Activated CD4-positive, alpha-beta T cell treated with anti-CD3 and anti-CD28 coated beads, Interleukin-10, Interleukin-2, amounts not matched to agents 100 ng/mL and 50 ng/mL, durations not matched to agents 16 hours and 8 hours (primary cell): ENCODE measurements at regions not wholly inside any gene's neighbourhood (a gene's known extent, or its start where the extent isn't known, plus 50 kb on each side); places are given as distances from the start of the nearest gene placed in this dataset.

Experiments used
- DNase-seq: peaks from one replicate; pipeline ENCODE4 v3.0.0-alpha.2; 2020

DNA sequence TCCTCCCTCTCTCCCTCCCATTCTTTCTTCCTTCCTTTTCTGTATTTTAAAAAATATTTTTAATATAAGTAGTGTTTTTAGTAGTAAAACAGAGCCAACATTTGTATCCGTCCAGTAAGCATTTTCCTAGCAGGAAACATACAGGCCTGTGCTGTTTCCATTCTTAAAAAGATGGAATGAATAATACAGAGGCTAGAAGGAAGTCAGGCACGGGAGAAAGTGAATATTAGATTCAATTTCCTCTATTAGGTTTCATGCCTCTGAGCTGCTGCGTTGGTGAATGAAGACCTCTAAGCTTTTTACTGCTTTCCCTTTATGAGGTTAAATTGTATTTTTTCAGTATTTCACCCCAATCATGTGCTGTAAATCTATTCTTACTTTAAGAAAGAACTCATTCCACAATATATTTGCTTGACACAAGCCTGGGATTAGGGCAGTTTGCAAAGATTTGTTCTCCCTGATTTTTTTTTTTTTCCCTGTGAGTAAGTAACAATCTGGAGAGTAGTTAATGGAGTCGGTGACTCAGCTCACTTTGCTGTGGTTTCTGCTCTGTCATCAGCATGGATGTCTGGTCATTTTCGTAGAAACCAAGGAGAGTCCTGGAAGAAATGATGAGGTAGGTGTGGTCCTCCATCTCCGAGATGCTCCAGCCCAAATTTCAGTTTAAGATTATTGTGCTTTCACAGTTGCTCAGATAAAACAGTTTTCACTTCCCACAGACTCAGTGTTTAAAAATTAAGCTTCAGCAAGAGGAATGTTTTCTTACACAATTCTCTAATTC lies 76.1 kb upstream of the PITRM1 start:
- DNase-seq = peak; percentile 21

DNA sequence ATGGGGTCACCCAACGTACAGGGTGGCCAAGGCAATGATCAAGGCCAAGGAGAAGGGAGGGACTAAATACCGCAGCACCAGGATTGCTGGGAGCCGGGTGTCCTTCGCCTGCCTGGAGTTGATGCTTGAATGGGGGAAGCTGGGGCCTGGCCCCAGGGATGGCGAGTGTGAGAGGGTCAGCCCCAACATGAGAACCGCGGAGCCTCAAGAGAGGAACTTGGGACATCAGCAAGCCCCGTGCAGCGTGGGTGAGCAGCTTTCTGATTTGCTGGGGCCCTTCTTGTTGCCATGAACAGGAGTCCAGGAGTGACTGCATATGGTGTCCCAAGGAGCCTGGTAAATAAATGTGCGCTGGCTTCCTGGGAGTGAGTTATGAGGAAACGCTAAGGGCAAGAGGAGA lies 72.8 kb upstream of the PITRM1 start:
- no peak for DNase-seq

DNA sequence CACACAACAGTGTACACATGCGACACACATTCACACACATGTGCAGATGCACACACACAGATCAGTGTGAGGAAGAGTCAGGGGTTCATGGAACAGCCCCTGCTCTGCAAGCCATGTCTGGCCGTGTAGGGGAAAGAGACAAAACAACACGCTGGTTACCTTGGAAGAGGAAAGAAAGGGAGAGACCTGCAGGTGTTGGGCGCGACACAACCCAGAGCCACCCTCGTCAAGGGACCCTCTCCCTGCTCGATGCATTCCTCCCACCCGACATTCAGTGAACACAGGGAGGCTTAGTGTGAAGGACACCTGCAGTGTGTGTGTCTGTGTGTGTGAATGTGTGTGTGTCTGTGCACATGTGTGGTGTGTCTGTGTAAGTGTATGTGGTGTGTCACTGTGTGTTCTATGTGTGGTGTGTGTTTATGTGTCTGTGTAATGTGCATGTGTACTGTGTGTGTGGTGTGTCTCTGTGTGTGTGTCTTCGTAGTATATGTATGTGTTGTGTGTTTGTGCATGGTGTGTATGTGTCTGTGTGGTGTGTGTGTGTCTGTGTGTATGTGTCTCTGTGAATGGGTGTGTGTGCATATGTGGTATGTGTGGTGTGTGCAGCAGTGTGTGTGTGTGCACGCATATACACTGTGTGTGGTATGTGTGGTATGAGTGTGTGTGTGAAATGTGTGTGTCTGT lies 69.5 kb upstream of the PITRM1 start:
- no peak for DNase-seq

DNA sequence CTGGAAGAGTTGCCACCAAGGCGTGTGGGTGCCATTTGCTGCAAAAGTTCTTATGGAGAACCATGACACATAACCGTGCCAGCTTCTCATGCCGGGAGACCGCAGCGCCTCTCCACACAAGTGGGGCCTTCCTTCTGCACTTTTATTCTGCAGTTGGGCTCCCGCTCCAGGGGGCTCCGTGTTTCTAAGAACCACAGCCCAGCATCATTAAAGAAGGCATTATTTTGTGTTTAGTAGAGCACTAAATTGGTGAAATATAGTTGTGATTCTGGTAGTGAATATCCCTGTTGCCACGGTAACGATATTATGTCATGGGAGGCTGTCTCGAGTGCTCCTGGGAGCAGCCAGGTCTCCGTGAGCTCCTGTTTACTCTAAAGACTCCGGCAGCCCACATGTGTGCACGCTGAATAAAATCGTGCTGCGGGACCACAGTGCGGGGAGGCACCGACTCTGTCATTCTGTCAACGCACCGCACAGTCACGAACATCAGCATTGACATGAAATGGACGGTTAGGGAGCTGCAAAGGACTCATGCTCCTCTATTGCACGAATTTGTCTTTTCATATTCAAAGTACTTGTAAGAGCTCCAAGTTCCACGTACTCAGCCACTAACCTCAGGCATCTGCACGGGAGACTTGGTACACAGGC lies 68.8 kb upstream of the PITRM1 start:
- no peak for DNase-seq

DNA sequence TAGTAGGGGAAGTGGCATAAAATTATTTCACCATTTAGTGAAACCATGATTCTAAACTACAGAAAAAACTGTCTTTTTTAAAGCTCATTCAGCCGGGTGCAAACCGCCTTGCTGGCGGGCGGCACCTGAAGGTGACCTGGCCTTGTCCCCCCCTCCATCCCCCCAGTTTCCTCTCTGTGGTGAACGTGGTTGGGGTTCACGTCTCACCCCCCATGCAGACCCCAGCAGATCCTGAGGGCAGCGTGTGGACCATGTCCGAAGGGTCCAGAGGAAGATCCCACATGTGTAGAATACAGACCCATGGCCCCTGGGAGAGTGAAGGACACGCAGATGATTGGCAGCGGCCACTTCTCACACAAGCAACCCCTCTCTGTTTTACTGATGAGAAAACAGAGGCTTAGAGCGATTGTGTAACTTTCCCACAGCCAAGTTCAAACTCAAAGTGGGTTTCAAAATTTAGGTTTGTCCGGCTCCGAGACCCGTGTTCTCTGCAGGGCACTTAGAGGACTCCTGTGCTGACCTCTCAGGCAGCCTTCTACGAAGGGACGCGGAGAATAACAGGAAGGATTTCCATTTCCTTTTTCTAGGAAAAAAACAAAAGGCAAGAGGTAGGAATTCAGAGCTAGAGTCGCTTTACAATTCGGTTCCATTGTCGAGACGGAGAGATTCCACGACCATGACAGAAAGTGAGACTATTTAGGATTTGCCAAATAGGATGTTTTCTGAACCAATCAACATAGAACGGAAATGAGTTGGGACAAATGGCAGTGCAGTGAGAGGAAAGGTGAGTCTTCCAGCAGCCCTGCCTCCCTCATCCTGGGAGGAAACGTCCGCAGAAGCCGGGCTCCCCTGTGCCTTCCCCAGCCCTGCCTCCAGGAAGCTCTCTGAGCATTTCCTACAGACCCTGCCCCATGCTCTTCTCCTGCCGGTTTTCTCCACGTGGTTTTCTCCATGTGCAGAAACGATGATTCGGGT lies 67.6 kb upstream of the PITRM1 start:
- DNase-seq = no peak

DNA sequence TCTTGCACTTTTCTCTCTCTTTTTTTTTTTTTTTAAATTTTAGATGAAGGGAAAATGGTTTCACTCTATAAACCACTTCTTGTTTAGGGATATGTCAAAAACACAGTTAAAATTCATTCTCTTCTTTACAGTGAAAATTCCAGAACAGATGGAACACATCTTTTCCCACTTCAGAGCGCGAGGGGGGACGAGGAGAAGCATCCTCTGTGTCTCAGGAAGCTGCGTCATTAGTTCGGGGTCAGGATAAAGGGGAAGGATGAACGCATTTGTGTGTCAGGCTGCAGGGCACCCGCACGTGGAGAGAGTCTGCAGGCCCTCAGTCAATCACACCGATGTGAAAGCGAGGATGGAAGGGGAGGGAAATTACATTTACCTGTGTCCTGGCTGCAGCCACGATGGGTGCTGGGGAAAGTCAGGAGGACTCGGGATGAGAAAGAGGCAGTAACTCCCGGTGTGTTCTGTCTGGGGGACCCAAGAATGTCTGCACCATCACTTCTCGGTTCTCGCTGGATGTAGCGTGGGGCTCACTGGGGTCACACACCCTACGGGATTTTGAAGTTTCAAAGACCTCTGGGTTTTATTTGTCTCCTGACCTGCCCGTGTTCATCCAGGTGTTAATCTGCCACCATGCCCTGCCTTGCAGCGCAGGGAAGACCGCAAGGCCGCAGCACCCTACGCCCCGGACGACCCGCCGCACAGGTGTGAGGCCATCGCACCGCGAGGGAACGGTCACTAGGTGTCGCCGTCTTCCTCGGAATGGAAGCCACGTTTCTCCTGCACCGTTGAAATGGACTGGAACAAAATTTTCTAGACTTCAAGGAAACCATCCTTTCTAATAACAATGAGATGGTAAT lies 66.7 kb upstream of the PITRM1 start:
- peak; percentile 67 for DNase-seq

DNA sequence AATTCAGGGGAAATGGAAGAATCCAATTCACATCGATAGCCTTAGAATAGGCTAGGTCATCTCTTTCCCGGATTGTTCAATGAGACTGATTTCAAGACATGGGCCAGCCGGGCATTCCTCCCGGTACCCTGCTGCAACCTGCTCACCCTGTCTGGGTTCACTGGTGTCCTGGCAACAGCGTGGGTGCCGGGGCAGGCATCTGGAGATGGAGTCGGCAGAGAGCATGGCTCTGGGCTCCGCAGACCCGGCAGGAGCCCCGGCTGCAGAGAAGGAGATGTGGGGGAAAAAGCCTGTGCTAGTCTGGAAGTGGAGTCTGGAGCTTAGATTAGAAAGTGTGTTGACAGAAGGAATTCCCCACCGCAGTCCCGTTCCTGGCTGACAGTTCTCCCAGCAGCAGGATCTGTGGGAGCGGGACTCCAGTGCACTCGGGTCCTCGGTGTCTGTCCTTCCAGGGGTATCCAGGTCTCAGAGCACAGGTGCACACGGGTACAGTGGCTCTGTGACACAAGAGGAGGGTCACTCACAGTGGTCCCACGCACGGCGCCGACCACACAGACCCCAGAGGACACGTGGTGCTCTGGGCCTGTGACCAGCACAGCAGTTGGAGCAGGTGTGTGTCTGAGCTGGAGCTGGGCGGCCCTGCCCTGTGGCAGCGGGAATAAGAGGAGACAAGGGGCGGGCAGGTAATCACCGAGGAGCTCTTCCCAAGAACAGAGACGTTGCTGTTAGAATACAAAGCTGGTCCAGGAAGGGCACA lies 65.7 kb upstream of the PITRM1 start:
- DNase-seq = no peak

DNA sequence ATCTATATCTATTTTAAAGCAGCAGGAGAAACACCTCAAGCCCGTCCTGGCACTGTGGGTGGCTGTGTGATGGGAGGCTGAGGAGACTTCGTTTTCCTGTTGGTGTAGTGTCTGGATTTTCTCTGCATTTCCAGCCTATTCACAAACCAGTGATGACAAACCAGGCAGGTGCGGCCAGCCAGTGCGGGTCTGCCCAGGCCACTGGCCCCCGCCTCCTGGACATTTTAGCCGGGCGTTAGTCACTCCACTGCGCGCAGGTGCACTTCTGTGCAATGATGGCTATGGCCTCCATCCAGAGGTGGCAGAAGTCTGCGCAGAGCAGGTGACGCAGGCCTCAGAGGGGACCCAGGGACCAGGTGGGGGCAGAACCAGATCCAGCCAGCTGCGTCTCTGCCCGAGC lies 64.9 kb upstream of the PITRM1 start:
- no peak for DNase-seq

DNA sequence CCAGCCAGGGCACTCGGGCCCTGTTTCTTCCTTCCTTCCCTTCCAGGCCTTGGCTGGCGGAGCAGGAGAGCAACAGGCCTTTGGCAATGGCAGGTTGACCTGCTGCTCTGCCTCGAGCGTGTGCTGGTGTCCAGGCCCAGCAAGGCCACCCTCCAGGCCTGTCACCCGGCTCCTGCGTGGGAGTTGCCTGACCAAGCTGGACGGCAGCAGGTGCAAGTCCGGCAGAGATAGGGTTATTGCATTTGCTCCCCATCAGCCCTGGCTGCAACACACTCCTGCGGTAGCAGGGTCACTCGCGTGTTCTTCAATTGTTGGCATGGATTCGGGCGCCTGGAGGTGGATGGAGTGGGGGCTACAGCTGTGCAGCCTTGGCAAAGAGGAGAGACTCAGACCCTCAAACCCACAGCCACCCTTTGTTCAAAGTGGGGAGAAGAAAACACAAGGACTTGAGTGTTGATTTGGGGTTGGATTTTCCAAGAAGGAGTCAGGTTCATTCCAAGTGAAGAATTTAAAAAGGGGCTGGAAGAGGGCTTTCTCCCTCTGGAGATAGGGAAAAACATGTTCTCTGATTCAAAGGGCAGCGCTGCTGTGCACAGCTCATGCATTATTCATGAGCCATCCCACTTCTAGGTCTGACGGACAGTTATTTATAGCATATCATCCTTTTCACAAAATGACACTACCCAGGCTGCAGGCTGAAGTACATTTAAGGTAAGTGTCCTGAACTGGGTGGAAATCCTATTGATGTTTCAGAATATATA lies 64.2 kb upstream of the PITRM1 start:
- DNase-seq = no peak

DNA sequence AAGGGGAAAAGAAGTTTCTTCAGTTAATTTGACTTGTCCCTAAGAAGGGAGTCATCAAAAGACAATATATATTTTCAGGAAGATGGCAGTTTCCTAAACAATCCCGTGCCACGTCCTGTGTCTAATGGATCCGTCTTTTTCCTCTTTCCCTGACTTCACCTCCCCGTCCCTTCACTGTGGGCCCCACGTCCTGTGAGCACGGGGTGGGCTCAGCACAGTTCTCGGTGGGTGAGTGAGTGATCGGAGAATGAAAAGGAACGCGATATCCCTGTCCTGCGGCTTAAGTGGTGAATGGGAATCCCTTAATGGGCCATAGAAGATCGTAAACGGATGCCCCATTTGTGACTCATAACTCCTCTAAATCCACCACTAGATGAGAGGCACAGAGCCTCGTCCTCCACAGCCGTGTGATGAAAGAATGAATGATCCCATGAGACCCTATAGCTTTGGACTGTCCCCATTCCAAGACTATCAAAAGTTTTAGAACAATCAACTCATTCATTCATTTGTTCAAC lies 63.5 kb upstream of the PITRM1 start:
- DNase-seq = no peak

DNA sequence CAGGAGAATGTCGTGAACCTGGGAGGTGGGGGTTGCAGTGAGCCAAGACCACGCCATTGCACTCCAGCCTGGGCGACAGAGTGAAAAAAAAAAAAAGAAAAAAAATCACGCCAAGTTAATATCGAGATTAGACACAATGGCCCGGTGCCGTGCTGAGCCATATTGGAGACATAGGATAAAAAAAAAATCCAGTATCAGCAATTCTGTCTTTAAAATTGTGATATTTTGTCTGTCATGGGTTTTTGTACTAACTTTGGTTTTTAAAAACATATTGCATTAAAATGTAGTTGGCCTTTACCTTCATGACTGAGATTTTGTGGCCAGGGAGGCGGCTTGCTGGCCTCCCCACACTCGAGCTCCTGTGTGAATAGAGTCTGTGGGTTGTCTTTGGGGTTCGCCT lies 62.8 kb upstream of the PITRM1 start:
- DNase-seq = no peak

DNA sequence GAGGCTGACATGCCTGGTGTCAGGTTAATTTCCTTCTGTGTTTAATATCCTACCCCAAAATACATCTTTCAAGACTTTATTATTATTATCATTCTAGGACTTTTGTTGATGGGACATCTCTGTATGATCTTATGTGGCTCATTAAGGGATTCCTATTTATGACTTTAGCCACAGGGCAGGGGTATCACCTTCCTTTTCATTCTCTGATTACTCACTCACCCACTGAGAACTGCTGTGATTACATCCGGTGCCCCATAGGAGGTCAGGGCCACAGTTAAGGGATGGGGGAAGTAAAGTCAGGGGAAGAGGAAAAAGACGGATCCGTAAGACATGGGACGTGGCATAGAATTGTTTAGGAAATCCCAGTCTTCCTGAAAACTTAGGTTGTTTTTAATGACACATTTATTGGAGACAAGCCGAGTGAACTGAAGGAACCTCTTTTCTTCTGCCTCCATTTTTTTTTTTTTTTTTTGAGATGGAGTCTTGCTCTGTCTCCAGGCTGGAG lies 61.0 kb upstream of the PITRM1 start:
- DNase-seq = no peak

DNA sequence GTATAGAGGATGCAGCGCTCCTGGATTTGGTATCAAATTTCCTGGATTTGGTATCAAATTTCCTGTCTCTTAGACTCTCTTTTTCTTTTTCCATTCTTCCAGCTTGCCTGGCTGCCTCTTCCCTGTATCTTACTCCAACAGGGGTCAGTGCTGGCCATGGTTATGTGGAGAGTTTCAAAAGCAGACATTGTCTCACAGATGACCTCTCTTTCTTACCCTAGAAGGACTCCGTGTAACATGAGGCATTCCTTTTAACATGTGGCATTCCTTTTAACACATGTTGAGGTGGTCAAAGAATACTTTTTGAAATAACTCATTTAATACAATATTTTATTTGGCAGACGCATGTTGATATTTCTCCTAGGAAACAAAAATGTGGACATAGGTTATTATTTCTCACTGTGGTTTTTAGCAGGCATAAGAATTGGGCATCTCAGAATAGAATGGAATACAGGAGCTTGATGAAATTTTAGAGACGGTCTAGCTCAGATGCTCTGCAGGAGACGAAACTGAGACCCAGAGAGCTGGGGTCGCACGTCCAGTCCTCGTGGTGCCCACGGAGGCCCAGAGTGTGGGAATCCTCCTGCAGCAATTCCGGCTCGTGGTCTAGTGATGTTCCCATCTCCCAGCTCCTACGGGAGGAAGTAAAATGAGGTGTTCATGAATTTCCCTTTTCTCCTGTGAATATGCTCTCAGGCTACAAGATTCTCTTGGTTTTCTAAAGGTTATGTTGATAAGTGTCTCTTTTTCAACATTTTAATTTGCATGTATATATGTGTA lies 59.6 kb upstream of the PITRM1 start:
- DNase-seq = no peak

DNA sequence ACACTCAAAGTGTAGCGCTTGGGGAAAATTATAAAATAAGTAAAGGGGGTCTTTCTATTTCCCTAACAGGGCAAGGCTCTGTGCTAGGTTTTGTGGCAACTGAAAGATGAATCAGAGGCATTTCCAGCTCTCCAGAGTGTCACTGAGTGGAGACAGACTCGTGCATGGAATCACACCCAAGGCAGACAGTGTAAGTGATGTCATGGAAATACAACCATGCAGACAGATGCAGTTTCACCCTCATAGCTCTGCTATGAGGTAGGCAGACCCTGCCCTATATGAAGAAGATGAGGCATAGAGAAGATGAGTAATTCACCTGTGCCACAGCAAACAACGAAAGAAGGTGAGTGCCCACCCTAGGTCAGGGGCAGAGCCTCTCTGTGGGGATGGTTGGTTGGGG lies 57.2 kb upstream of the PITRM1 start:
- DNase-seq = no peak

DNA sequence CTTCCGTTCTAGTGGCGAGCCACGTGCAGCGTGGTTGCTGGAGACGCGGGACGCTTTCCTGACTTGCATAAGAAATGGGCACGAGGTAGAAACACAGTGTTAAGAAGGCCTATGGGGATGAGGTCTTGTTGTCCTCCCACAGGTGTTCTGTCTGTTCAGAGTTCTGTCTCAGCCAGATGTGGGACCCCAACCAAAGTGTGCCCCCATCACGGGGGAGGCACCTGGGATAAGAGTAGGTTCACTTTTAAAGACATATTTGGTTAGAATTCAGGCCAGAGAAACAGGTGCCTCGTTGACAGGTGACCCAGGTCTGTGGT lies 56.0 kb upstream of the PITRM1 start:
- no peak for DNase-seq

DNA sequence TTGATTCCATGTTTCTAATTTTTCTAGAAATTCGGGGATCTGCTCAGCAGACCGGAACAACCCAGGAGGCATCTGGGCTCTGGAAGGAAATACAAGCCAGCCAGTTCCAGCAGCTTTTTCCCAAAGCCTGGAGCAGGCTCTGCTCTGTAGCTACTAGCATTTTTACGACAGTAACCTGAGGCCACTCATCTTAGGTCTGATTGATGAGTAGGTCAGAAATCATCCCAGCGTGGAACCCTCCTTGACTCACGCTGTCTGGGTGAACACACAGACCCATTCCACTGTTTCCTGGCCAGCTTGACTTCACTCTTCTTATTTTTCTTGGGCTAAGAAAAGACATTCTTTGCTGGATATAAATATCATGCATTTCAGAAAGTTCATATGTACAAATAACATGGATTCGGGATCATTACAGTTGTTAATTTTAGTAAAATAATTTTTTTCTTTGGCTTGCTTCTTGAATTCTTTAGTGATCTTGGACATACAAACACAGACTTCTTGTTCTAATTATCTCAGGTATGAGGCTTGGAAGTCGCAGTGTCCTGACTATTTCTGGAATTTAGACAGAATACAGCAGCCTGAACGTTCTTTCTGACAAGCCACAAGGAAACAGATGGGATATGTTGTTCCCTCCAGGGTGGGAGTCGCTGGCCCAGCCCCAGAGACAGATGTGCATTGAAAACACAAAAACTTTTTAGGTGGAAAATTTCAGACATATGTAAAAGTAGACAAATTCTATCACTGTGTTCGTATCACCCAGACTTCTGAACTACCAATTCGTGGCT lies 54.6 kb upstream of the PITRM1 start:
- no peak for DNase-seq

DNA sequence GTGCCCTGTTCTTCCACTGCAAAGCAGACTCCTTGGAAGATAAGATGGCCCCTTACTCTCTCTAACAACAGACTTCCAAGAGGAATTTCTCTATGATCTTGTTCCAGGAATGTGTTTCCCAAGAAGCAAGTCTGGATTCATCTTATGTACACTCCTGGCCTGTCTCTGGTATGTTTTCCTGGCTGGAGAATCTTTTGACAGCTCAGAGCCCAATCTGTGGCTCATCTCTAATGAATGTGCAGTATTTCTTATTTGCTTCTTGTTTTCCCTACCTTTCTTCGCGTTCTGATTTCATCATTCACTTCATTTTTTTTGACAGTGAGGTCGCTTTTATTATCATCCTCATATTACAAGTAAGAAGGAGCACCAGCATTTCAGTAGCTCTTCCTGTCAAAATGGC lies 53.0 kb upstream of the PITRM1 start:
- DNase-seq = no peak

DNA sequence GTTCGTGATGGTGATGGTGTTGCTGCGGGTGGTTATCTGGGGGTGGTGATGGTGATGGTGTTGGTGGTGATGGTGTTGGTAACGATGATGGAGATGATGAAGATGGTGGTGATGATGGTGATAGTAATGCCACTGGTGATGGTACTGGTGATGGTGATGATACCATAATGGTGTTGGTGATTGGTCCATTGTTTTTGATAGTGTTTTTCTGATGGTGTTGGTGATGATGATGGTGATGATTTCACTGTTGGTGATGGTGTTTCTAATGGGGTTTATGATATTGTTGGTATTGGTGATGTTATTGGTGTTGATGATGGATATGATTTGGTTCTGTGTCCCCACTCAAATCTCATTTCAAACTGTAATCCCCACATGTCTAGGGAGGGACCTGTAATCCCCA lies 51.7 kb upstream of the PITRM1 start:
- DNase-seq = no peak

DNA sequence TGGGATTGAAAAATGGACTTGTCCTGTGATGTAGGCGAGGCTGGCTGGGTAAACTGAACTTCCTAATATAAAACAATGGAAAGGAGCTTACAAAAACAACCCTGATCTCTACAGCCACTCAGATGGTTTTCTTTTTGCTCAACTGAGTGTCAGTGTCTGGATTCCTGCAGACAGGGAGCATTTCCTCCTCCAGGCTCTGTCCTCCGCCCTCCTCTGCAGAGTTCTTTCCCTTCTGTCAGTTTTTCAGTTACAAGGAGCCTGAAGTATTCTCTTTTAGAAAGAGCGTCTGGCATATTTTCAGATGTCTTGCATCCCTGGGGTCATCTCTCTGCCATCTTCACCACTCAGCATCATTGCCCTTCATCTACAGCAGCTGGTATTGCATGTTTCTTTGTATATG lies 50.0 kb upstream of the PITRM1 start:
- no peak for DNase-seq
